HEK293T (cell line): ENCODE measurements at regions not wholly inside any gene's neighbourhood (a gene's known extent, or its start where the extent isn't known, plus 50 kb on each side); places are given as distances from the start of the nearest gene placed in this dataset.

Source experiments
- BHLHE40 ChIP-seq: fragments of 450-650 bp; IDR thresholded peaks from 2 replicates; pipeline ENCODE4 v1.6.1; 2016; ENCODE audit warnings: mild to moderate bottlenecking, moderate library complexity, borderline replicate concordance
- ELF4 ChIP-seq: fragments of 450-650 bp; IDR thresholded peaks from 2 replicates; pipeline ENCODE4 v1.6.1; 2017; ENCODE audit warnings: antibody characterized with exemption
- FOXA1 ChIP-seq: fragments of 450-650 bp; IDR thresholded peaks from 2 replicates; pipeline ENCODE4 v1.6.1; 2016; ENCODE audit warnings: mild to moderate bottlenecking
- NFRKB ChIP-seq: fragments of 450-650 bp; IDR thresholded peaks from 2 replicates; pipeline ENCODE4 v1.6.1; 2016; ENCODE audit warnings: mild to moderate bottlenecking, moderate library complexity

DNA sequence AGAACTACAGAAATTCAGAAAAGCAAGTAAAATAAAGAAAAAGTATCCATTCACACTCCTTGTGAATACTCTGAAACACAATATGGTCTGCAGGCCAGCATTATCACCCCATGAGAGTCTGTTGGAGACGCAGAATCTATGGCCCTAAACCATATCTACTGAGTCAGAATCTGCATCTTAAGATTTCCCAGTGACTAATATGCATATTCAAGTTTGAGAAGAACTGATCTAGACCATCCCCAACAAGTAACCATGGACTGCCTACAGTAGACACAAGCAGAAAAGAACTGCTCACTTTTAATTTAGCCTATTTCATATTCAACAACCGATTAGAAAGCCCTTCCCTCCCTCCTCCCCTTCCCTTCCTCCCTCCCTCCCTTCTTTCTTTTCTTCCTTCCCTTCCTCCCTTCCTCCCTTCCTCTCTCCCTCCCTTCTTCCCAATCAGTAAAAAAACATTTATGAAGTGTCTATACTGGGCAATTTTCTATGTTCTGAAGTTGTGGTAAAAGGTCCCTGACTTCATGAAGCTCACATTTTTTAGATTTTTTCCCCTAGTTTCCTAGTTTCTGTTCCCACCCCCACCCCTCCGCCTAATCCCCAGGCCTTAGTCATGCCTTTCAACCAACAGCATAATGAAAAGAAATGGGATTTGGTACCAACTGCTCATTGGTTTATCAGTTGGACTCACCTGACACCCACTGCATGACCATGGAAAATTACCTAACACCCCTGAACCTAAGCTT lies 125.2 kb downstream of the CNTN3 start:
- no peak for TF ChIP-seq NFRKB
- TF ChIP-seq BHLHE40 = no peak
- TF ChIP-seq FOXA1 = no peak
- no peak for TF ChIP-seq ELF4
